ENCODE measurements at regions not wholly inside any gene's neighbourhood (a gene's known extent, or its start where the extent isn't known, plus 50 kb on each side); places are given as distances from the start of the nearest gene placed in this dataset.

- no peak overlapping the region for H3K4me2 ChIP-seq (ENCODE audit: control insufficient read depth, extremely low read depth, insufficient read depth, low read depth, low read length)
- DNase-seq (ENCODE audit: low read depth, low spot score): no peak
- no peak overlapping the region for H2AFZ ChIP-seq (ENCODE audit: control insufficient read depth, low read length)
- dilution Hi-C loops (cut with MboI; ENCODE audit: extremely low pct_ligation_motif_present, low sequenced_read_pairs): no loop called here
- peaks cover 5% of the 10 kb centered on the region for H3K27me3 ChIP-seq (ENCODE audit: control insufficient read depth, extremely low read depth, insufficient read depth, low read length)
- no peak for FAIRE-seq
- H3K9ac ChIP-seq (ENCODE audit: control insufficient read depth, extremely low read depth, insufficient read depth, low read length): no peak overlapping the region
- no peaks in the 10 kb centered on the region for H4K20me1 ChIP-seq (ENCODE audit: control insufficient read depth, extremely low read depth, insufficient read depth, low read length)
- TF ChIP-seq EZH2 (IDR thresholded peaks at IDR 0.05; ENCODE audit: low read length): no peak
- no peak for TF ChIP-seq CTCF (optimal IDR thresholded peaks at IDR 0.05 in 1 of 3, IDR thresholded peaks at IDR 0.05 in 1 of 3, conservative IDR thresholded peaks at IDR 0.05 in 1 of 3; ENCODE audit: extremely low read depth in 1 of 3, insufficient read depth in 2 of 3, low read length in 3 of 3)
- no peaks in the 10 kb centered on the region for H3K9me3 ChIP-seq (ENCODE audit: control insufficient read depth, low read depth, low read length)
- no peaks in the 10 kb centered on the region for H3K9me1 ChIP-seq (ENCODE audit: control insufficient read depth, extremely low read depth, insufficient read depth, low read length)
- H3K36me3 ChIP-seq (ENCODE audit: control insufficient read depth in 2 of 2, extremely low read depth in 1 of 2, insufficient read depth in 2 of 2, low read length in 2 of 2): no peaks in the 10 kb centered on the region
- no peaks in the 10 kb centered on the region for H3K4me1 ChIP-seq (ENCODE audit: control insufficient read depth, extremely low read depth, insufficient read depth, low read length)
- H3K27ac ChIP-seq (ENCODE audit: control insufficient read depth, insufficient read depth, low read length): no peak overlapping the region
- no peak overlapping the region for H3K4me3 ChIP-seq (ENCODE audit: control insufficient read depth in 2 of 3, extremely low read depth in 1 of 3, insufficient read depth in 2 of 3, low read depth in 1 of 3, low read length in 3 of 3)
- H3K79me2 ChIP-seq (ENCODE audit: control insufficient read depth, insufficient read depth, low read length): no peaks in the 10 kb centered on the region
Measured at GRCh38 chr4:14117575-14118238, 490.2 kb upstream of the BOD1L1 start.

- no peak overlapping the region for H2AFZ ChIP-seq (ENCODE audit: control insufficient read depth, low read length)
- no peak overlapping the region for H3K4me2 ChIP-seq (ENCODE audit: control insufficient read depth, extremely low read depth, insufficient read depth, low read depth, low read length)
- no peaks in the 10 kb centered on the region for H3K4me1 ChIP-seq (ENCODE audit: control insufficient read depth, extremely low read depth, insufficient read depth, low read length)
- no peak overlapping the region for H3K4me3 ChIP-seq (ENCODE audit: control insufficient read depth in 2 of 3, extremely low read depth in 1 of 3, insufficient read depth in 2 of 3, low read depth in 1 of 3, low read length in 3 of 3)
- H4K20me1 ChIP-seq (ENCODE audit: control insufficient read depth, extremely low read depth, insufficient read depth, low read length): no peaks in the 10 kb centered on the region
- no peaks in the 10 kb centered on the region for H3K79me2 ChIP-seq (ENCODE audit: control insufficient read depth, insufficient read depth, low read length)
- H3K9me1 ChIP-seq (ENCODE audit: control insufficient read depth, extremely low read depth, insufficient read depth, low read length): no peaks in the 10 kb centered on the region
- no peak for DNase-seq (ENCODE audit: low read depth, low spot score)
- TF ChIP-seq EZH2 (IDR thresholded peaks at IDR 0.05; ENCODE audit: low read length) (no peak), CTCF (optimal IDR thresholded peaks at IDR 0.05 in 1 of 3, IDR thresholded peaks at IDR 0.05 in 1 of 3, conservative IDR thresholded peaks at IDR 0.05 in 1 of 3; ENCODE audit: extremely low read depth in 1 of 3, insufficient read depth in 2 of 3, low read length in 3 of 3) (no peak)
- FAIRE-seq: no peak
- peaks cover 10% of the 10 kb centered on the region for H3K27me3 ChIP-seq (ENCODE audit: control insufficient read depth, extremely low read depth, insufficient read depth, low read length)
- H3K36me3 ChIP-seq (ENCODE audit: control insufficient read depth in 2 of 2, extremely low read depth in 1 of 2, insufficient read depth in 2 of 2, low read length in 2 of 2): no peaks in the 10 kb centered on the region
- H3K9me3 ChIP-seq (ENCODE audit: control insufficient read depth, low read depth, low read length): no peaks in the 10 kb centered on the region
- dilution Hi-C loops (cut with MboI; ENCODE audit: extremely low pct_ligation_motif_present, low sequenced_read_pairs): no loop called here
- no peak overlapping the region for H3K27ac ChIP-seq (ENCODE audit: control insufficient read depth, insufficient read depth, low read length)
- no peak overlapping the region for H3K9ac ChIP-seq (ENCODE audit: control insufficient read depth, extremely low read depth, insufficient read depth, low read length)
Measured at GRCh38 chr4:14124816-14125215, 497.3 kb upstream of the BOD1L1 start.
